Heart right ventricle (tissue), 16 donors: ENCODE measurements at regions not wholly inside any gene's neighbourhood (a gene's known extent, or its start where the extent isn't known, plus 50 kb on each side); places are given as distances from the start of the nearest gene placed in this dataset.

Source experiments
- ATAC-seq, 8 donors: fragments of 200-7000 bp; cut with Tn5 transposase; one replicate each; pipeline ENCODE4 v1.9.1; 2020; ENCODE audit warnings: mild to moderate bottlenecking in 8 of 8, moderate library complexity in 8 of 8, moderate number of reproducible peaks in 1 of 8
- DNase-seq, 2 donors: peaks; one replicate each; pipeline ENCODE4 v3.0.0-alpha.2; 2020
- H3K27ac ChIP-seq, 10 donors: fragments of 200-600 bp; sonication (generic) in 2 of 10; one replicate each; pipeline versions ENCODE4 v1.5.0 to v1.8.0; 2020 to 2022; ENCODE audit warnings: mild to moderate bottlenecking in 3 of 10
- H3K27me3 ChIP-seq, 7 donors: fragments of 200-600 bp; one replicate each; pipeline ENCODE4 v1.8.0; 2021 to 2022; ENCODE audit warnings: mild to moderate bottlenecking in 2 of 7
- H3K36me3 ChIP-seq, 9 donors: fragments of 200-600 bp; sonication (generic) in 1 of 9; one replicate each; pipeline versions ENCODE4 v1.5.0 to v1.8.0; 2020 to 2022; ENCODE audit warnings: mild to moderate bottlenecking in 2 of 9
- H3K4me1 ChIP-seq, 9 donors: fragments of 200-600 bp; sonication (generic) in 1 of 9; one replicate each; pipeline versions ENCODE4 v1.5.0 to v1.8.0; 2020 to 2022; ENCODE audit warnings: mild to moderate bottlenecking in 4 of 9
- H3K4me3 ChIP-seq, 10 donors: fragments of 200-600 bp; sonication (generic) in 2 of 10; one replicate each; pipeline versions ENCODE4 v1.5.0 to v1.8.0; 2020 to 2022; ENCODE audit warnings: mild to moderate bottlenecking in 7 of 10, moderate library complexity in 2 of 10
- H3K9me3 ChIP-seq, 11 donors: fragments of 200-600 bp in 10 of 11; sonication (generic) in 2 of 11; one replicate each; pipeline versions ENCODE4 v1.5.0 to v1.8.0; 2013 to 2022; ENCODE audit warnings: mild to moderate bottlenecking in 2 of 11, control low read depth in 1 of 11, moderate library complexity in 1 of 11
- WGBS, 2 donors: extraction: QIAGEN DNeasy Blood & Tissue Kit; methylation state at CpG; one replicate each; pipeline ENCODE4 v1.1.7; 2013; ENCODE audit warnings: inconsistent platforms in 1 of 2; 5-methylcytosine and 5-hydroxymethylcytosine counted together
- intact Hi-C, 10 donors: fragments of 100-400 bp; cut with DNase I; formaldehyde crosslinking; loops; one replicate each; pipeline versions ENCODE4 v1.11.1 to v1.14.2; 2022
- TF ChIP-seq, protein P1 (sequence below), 9 donors: fragments of 200-600 bp; sonication (generic) in 2 of 9; IDR thresholded peaks; one replicate each; pipeline versions ENCODE4 v1.5.0 to v1.8.0; 2021 to 2022; ENCODE audit warnings: antibody characterized with exemption in 9 of 9, mild to moderate bottlenecking in 5 of 9, moderate library complexity in 1 of 9
- donor health status: Arrhythmogenic right ventricular cardiomyopathy.
- donor health status: ischemic (EF 13 %, LVEDD 7.1; RV severe dilation, severe dysfunction).
- donor health status: healthy with polysubstance abuse.
- donor health status: DM: no; HTN: yes; CAD: no.
- donor health status: DM: no; HTN: no; CAD: no.
- donor health status: ischemic (EF 25% LVEDD 6.9; RV normal size, moderate dysfunction).
- donor health status: ischemic (EF 25% LVEDD 5.7; RV mildly dilated, moderate dysfunction).
- donor health status: healthy.
- donor health status: DM: yes; HTN: yes; CAD: no.
- donor health status: Ischemic cardiomyopathy.
- donor health status: ischemic (EF 35%, LVEDD 5.7; RV mildly dilated, moderate dysfunction).
- donor health status: nonischemic (EF 11% LVEDD 7.7; RV severe dilation, severe dysfunction).
- donor health status: DM: yes; HTN: yes; CAD: no.
- donor health status: PGD.
- donor health status: ischemic (EF 29% LVEDD 5.4; RV normal size, mild dysfunction).
- donor health status: nonischemic (EF 23%, LVEDD 6.1; RV moderate dilation, normal function).

DNA sequence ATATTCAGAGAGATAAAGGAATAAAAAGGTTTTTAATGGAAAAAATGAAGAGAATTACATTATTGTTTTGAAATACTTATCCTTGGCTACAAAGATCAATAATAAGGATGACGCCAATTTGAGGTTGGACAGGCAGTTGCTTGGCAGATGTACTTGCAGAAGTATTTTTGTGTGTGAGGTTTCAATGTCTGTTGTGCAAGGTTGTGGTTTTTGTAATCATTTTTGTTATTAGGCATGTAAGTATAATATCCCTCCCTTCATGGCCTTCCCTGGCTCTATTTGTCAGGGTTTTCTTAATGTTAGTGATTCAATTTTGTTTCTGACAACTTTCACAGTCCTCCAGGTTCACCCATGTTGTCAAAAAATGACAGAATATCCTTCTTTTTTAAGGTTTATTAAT, 105.9 kb downstream of the OTOL1 start:
- 76 to 91% methylated on average over 1 of the region's 1 CpG for WGBS, 2 donors
- TF ChIP-seq, protein P1, sequence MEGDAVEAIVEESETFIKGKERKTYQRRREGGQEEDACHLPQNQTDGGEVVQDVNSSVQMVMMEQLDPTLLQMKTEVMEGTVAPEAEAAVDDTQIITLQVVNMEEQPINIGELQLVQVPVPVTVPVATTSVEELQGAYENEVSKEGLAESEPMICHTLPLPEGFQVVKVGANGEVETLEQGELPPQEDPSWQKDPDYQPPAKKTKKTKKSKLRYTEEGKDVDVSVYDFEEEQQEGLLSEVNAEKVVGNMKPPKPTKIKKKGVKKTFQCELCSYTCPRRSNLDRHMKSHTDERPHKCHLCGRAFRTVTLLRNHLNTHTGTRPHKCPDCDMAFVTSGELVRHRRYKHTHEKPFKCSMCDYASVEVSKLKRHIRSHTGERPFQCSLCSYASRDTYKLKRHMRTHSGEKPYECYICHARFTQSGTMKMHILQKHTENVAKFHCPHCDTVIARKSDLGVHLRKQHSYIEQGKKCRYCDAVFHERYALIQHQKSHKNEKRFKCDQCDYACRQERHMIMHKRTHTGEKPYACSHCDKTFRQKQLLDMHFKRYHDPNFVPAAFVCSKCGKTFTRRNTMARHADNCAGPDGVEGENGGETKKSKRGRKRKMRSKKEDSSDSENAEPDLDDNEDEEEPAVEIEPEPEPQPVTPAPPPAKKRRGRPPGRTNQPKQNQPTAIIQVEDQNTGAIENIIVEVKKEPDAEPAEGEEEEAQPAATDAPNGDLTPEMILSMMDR (IDR thresholded peaks at IDR 0.05), result no peak
- no peak overlapping the region for H3K4me3 ChIP-seq
- H3K27ac ChIP-seq, result no peak overlapping the region
- ATAC-seq (no peak), DNase-seq (no peak)
- intact Hi-C loops, result no loop called here
- H3K9me3 ChIP-seq, result no peaks in the 10 kb centered on the region
- H3K36me3 ChIP-seq, result no peaks in the 10 kb centered on the region
- no peaks in the 10 kb centered on the region for H3K4me1 ChIP-seq
- H3K27me3 ChIP-seq, result no peaks in the 10 kb centered on the region

DNA sequence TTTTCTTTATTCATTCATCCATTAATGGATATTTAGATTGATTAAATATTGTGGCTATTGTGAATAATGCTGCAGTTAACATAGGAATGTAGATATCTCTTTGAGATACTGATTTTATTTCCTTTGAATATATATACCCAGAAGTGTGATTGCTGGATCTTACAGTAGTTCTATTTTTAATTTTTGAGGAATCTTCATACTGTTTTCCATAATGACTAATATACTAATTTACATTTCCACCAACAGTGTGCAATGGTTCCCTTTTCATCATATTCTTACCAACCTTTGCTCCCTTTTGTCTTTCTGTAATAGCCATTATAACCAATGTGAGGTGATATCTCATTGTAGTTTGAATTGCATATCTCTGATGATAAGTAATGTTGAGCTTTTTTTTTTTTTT, 106.3 kb downstream of the OTOL1 start:
- Histone ChIP-seq H3K4me3 (no peak overlapping the region), H3K27ac (no peak overlapping the region), H3K36me3 (no peaks in the 10 kb centered on the region), H3K27me3 (no peaks in the 10 kb centered on the region), H3K4me1 (no peaks in the 10 kb centered on the region), H3K9me3 (no peaks in the 10 kb centered on the region)
- intact Hi-C loops, result no loop called here
- DNase-seq (no peak), ATAC-seq (no peak)
- TF ChIP-seq, protein P1 (IDR thresholded peaks at IDR 0.05), result no peak

DNA sequence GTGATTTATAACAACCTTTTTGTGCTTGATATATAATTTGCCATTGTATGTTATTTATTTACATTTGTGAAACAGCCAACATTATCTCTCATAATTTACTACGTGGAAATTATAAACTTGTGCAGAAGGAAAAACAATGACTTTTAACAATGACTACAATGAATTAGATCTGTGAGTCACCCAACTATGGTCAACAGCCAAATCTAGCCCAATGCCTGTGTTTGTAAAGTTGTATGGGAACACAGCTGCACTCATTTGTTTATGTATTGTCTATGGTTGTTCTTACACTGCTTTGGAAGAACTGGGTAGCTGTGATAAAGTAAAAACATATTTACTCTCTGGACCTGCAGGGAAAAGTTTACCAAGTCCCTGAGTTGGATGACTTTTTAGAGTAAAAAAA, 110.4 kb downstream of the OTOL1 start:
- TF ChIP-seq, protein P1 (IDR thresholded peaks at IDR 0.05), result no peak
- DNase-seq, result no peak
- Histone ChIP-seq H3K4me1 (no peaks in the 10 kb centered on the region), H3K27me3 (no peaks in the 10 kb centered on the region), H3K9me3 (peaks cover 0 to 13% (median 4%) of the 10 kb centered on the region in 11 donors), H3K27ac (no peak overlapping the region), H3K36me3 (no peaks in the 10 kb centered on the region), H3K4me3 (no peak overlapping the region)
- WGBS, 2 donors, result 43 to 61% methylated on average over 1 of the region's 1 CpG
- no peak for ATAC-seq
- intact Hi-C loops, result no loop called here

DNA sequence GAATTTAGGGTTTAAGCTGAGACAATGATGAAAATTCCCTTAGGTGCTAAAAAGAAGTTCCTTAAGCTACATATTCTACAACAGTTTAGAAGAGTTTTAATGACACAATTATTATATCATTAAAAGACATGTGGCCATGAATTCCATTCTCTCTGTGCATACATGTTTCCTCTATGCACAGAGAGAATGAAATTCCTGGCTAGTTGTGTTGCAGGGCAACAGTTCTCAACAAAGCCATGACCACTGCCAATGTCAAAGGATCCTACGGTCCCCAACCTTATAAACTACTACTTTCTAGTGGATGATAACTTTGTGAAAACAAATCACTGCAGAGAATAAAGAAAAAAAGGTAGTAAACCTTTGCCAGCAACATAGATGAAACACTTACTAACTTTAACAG, 122.7 kb downstream of the OTOL1 start:
- Histone ChIP-seq H3K9me3 (peaks cover 0 to 11% (median 0%) of the 10 kb centered on the region in 11 donors), H3K27ac (no peak overlapping the region), H3K27me3 (no peaks in the 10 kb centered on the region), H3K36me3 (no peaks in the 10 kb centered on the region), H3K4me3 (no peak overlapping the region), H3K4me1 (no peaks in the 10 kb centered on the region)
- ATAC-seq (no peak), DNase-seq (no peak)
- WGBS, 2 donors, result 77 to 84% methylated on average over 1 of the region's 1 CpG
- intact Hi-C loops, result no loop called here
- TF ChIP-seq, protein P1 (IDR thresholded peaks at IDR 0.05), result no peak

DNA sequence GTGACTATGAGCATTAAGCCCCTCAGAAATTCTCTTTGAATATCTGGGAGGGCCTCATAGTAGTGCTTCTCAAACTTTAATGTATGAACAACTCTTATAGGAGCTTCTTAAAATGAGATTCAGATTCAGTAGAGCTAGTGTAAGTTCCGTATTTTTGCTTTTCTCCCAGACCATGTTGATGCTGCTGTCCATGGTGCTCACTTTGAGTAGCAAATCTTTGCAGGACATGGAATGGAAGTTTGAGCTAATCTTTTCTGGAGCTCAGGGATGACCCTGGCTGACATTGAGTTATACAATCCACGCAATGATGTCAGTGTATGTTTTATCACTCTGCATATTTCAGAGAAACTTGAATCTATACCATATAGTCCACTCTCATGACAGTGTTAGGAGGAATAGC, 134.2 kb downstream of the OTOL1 start:
- Histone ChIP-seq H3K27me3 (no peaks in the 10 kb centered on the region), H3K27ac (no peak overlapping the region), H3K4me3 (no peak overlapping the region), H3K4me1 (no peaks in the 10 kb centered on the region), H3K9me3 (peaks cover 0 to 8% (median 0%) of the 10 kb centered on the region in 11 donors), H3K36me3 (no peaks in the 10 kb centered on the region)
- ATAC-seq, result no peak
- TF ChIP-seq, protein P1 (IDR thresholded peaks at IDR 0.05), result no peak
- no peak for DNase-seq
- intact Hi-C loops, result no loop called here
- 41 to 49% methylated on average over 2 of the region's 2 CpGs for WGBS, 2 donors
